ENCODE measurements at regions not wholly inside any gene's neighbourhood (a gene's known extent, or its start where the extent isn't known, plus 50 kb on each side); places are given as distances from the start of the nearest gene placed in this dataset.
A peak's percentile ranks its signal among the peaks of the same experiment; 100 is the strongest.
"Not testable (repeated sequence)": the region's sequence is repeated elsewhere in the genome, so short reads cannot be mapped to it uniquely, and the experiment has no call there.

GRCh38 chr16:17930280-17930679 is 406.3 kb downstream of the NPIPA8 start:
- no peak for DNase-seq

GRCh38 chr16:17926866-17927399 is 409.6 kb downstream of the NPIPA8 start:
- no peak for DNase-seq

- DNase-seq, result no peak
Observed at GRCh38 chr16:17926461-17926860, 410.1 kb downstream of the NPIPA8 start.

- DNase-seq, result no peak
Observed at GRCh38 chr16:17925761-17926160, 410.8 kb downstream of the NPIPA8 start.

GRCh38 chr16:17921357-17921978 is 415.1 kb downstream of the NPIPA8 start:
- peak; percentile 29 for DNase-seq

- DNase-seq, result no peak
Observed at GRCh38 chr16:17917316-17918019, 419.1 kb downstream of the NPIPA8 start.

- no peak for DNase-seq
Observed at GRCh38 chr16:17915791-17916190, 420.7 kb downstream of the NPIPA8 start.

GRCh38 chr16:17914168-17914567 is 422.4 kb downstream of the NPIPA8 start:
- DNase-seq, result no peak

GRCh38 chr16:17911578-17911977 is 425.0 kb downstream of the NPIPA8 start:
- not testable (repeated sequence) for DNase-seq

GRCh38 chr16:17906626-17907025 is 429.9 kb downstream of the NPIPA8 start:
- not testable (repeated sequence) for DNase-seq

GRCh38 chr16:17901309-17901708 is 430.5 kb upstream of the XYLT1 start:
- DNase-seq, result no peak

- no peak for DNase-seq
Observed at GRCh38 chr16:17899141-17899540, 428.4 kb upstream of the XYLT1 start.

GRCh38 chr16:17887963-17888362 is 417.2 kb upstream of the XYLT1 start:
- DNase-seq, result no peak

- DNase-seq, result no peak
Observed at GRCh38 chr16:17885659-17886207, 415.0 kb upstream of the XYLT1 start.

GRCh38 chr16:17877821-17878360 is 407.1 kb upstream of the XYLT1 start:
- no peak for DNase-seq

GRCh38 chr16:17866996-17867395 is 396.2 kb upstream of the XYLT1 start:
- no peak for DNase-seq

- no peak for DNase-seq
Observed at GRCh38 chr16:17861981-17862479, 391.3 kb upstream of the XYLT1 start.

GRCh38 chr16:17858061-17858460 is 387.3 kb upstream of the XYLT1 start:
- DNase-seq, result no peak

- no peak for DNase-seq
Observed at GRCh38 chr16:17853958-17854357, 383.2 kb upstream of the XYLT1 start.

GRCh38 chr16:17852977-17853702 is 382.4 kb upstream of the XYLT1 start:
- no peak for DNase-seq

GRCh38 chr16:17850581-17851250 is 380.0 kb upstream of the XYLT1 start:
- DNase-seq, result no peak

- DNase-seq, result no peak
Observed at GRCh38 chr16:17847234-17847795, 376.6 kb upstream of the XYLT1 start.
